Astrocyte of the spinal cord (primary cell): ENCODE measurements at regions not wholly inside any gene's neighbourhood (a gene's known extent, or its start where the extent isn't known, plus 50 kb on each side); places are given as distances from the start of the nearest gene placed in this dataset.

Source experiments
- DNase-seq: peaks from one replicate; pipeline ENCODE4 v3.0.0; 2011; ENCODE audit warnings: low read depth, low spot score
- H3K4me3 ChIP-seq: 2 replicates; pipeline ENCODE4 v1.5.1; 2011; ENCODE audit warnings: low read depth, mild to moderate bottlenecking, low read length, moderate library complexity
- CTCF ChIP-seq: IDR thresholded peaks from 2 replicates; pipeline ENCODE4 v1.5.1; 2012; ENCODE audit warnings: low read depth, mild to moderate bottlenecking, low read length, inconsistent platforms
- in situ Hi-C: cut with HindIII; loops from 2 replicates; pipeline ENCODE4 v1.10.0; 2017; ENCODE audit warnings: low sequenced_read_pairs

DNA sequence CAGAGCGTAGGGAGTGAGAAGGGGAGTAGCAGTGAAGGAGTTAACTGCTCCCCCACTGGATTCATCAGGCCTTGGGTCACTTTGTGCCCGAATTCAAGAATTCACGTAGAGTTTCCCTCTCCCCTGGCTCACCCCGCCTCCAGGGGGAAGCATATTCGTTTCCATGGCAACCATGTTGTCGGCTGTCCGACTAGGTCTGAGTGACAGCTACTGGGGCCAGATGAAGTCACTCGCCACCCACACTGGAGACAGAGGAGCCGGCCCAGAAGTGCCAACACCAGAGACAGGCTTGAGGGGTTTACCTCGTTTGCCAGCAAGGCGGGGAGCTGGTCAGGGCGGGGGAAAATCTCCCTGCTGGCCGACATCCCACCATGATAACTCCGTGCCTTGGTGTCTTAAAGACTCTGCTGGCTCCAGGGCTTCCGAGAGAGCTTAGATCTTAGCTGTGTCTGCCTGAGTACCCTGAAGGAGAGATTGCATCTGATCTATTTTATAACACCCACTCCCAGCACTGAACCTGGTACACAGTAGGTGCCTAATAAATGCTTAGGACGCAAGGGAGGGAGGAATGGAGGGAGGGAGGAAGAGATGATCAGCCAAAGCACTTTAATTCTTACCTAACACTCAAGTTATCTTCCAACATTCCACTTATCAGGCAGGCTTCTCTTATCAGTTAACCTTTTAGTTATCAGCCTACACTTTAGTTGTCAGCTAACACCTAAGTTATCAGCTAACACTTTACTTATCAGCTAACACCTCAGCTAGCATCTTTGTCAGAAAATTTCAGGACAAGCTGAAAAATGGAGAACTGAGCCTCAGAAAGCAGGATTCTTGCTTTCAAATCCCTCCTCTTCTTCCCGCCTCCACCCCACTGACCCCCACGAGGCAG lies 57.2 kb upstream of the ZNRF4 start:
- TF ChIP-seq CTCF: no peak
- H3K4me3 ChIP-seq: no peak overlapping the region
- DNase-seq: no peak
- in situ Hi-C loops: no loop called here

DNA sequence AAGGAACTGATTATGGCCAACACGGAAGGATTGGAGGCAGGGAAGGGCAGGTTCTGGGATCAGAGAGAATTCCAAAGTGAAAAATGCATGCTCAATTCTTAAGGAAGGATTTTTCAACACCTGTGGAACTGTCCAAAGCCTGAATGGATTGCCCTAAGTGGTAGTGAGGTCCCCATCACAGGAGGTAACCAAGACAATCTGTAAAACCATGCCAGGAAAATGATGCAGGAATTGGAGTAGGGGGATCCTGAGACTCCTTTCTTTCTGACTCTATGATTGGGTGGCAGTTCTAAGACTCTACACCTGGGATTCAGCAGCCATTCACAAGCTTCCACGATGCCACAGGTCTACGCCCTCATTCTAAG lies 56.5 kb upstream of the ZNRF4 start:
- TF ChIP-seq CTCF: no peak
- no peak for DNase-seq
- H3K4me3 ChIP-seq: no peak overlapping the region
- in situ Hi-C loops: no loop called here

- in situ Hi-C loops: no loop called here
- TF ChIP-seq CTCF: no peak
- peak; percentile 84 for DNase-seq
- no peak overlapping the region for H3K4me3 ChIP-seq
Observed at GRCh38 chr19:5403968-5404640, 51.1 kb upstream of the ZNRF4 start.
